ENCODE measurements at regions not wholly inside any gene's neighbourhood (a gene's known extent, or its start where the extent isn't known, plus 50 kb on each side); places are given as distances from the start of the nearest gene placed in this dataset.

DNA sequence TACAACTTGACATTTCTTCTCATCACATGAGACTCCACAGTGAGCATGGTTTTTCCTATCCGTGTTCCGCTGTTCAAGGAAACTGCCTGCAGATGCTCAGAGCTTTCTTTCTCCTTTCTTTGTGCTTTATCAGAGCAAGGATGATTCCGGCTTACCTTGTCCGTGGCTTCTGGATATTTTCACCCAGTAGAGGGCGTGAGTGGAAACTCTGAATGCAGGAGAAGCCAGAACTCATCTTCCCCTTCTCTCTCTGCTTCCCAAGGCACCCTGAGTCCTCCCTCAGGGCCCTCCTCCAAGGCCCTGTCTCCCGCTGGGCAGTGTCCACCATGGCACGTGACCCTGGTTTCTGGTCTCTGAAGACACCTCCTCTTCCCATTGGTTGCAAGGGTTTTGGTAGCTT lies 721.1 kb upstream of the RBFOX1 start:
- TF ChIP-seq, protein P1, sequence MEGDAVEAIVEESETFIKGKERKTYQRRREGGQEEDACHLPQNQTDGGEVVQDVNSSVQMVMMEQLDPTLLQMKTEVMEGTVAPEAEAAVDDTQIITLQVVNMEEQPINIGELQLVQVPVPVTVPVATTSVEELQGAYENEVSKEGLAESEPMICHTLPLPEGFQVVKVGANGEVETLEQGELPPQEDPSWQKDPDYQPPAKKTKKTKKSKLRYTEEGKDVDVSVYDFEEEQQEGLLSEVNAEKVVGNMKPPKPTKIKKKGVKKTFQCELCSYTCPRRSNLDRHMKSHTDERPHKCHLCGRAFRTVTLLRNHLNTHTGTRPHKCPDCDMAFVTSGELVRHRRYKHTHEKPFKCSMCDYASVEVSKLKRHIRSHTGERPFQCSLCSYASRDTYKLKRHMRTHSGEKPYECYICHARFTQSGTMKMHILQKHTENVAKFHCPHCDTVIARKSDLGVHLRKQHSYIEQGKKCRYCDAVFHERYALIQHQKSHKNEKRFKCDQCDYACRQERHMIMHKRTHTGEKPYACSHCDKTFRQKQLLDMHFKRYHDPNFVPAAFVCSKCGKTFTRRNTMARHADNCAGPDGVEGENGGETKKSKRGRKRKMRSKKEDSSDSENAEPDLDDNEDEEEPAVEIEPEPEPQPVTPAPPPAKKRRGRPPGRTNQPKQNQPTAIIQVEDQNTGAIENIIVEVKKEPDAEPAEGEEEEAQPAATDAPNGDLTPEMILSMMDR (IDR thresholded peaks at IDR 0.05 in 8 of 11, conservative IDR thresholded peaks at IDR 0.05 in 3 of 11): no peak
- TF ChIP-seq POLR2A (IDR thresholded peaks at IDR 0.05) (no peak), POLR2AphosphoS5 (IDR thresholded peaks at IDR 0.05) (no peak)
